ENCODE measurements at regions not wholly inside any gene's neighbourhood (a gene's known extent, or its start where the extent isn't known, plus 50 kb on each side); places are given as distances from the start of the nearest gene placed in this dataset.

- TF ChIP-seq EZH2phosphoT487 (IDR thresholded peaks at IDR 0.05; ENCODE audit: borderline replicate concordance, low read depth, low read length) = no peak
- TF ChIP-seq CTCF (conservative IDR thresholded peaks at IDR 0.05; ENCODE audit: low read length) = no peak
- no TSS peak for BruUV-seq (replicated peaks)
- no peaks in the 10 kb centered on the region for H3K4me1 ChIP-seq (ENCODE audit: insufficient read depth, low read length, poor library complexity, severe bottlenecking)
These were observed 188.0 kb upstream of the PGRMC2 start for GRCh38 chr4:128475597-128475996.

GRCh38 chr4:128471576-128471975 lies 184.0 kb upstream of the PGRMC2 start:
- ChIA-PET CTCF (ENCODE audit: unreplicated experiment) (no interaction called here), POLR2A (interaction anchor here (0.5 to 0.7 kb wide), 3 partner anchors 21 to 298 kb away, joined by 3 to 4 read pairs (median 3); no protein-coding TSS in a partner anchor)
- no peak overlapping the region for H3K27ac ChIP-seq (ENCODE audit: low read depth, low read length, poor library complexity, severe bottlenecking)
- H3K9me3 ChIP-seq (ENCODE audit: low read length) = no peaks in the 10 kb centered on the region
- no peaks in the 10 kb centered on the region for H3K4me1 ChIP-seq (ENCODE audit: insufficient read depth, low read length, poor library complexity, severe bottlenecking)
- no peaks in the 10 kb centered on the region for H3K79me2 ChIP-seq (ENCODE audit: insufficient read depth, low read depth, low read length)
- no peaks in the 10 kb centered on the region for H4K20me1 ChIP-seq (ENCODE audit: insufficient read depth, low read length)
- BruUV-seq (replicated peaks) = no TSS peak
- no peaks in the 10 kb centered on the region for H3K9me2 ChIP-seq (ENCODE audit: insufficient read depth, low read length)
- no peak overlapping the region for H3K4me2 ChIP-seq (ENCODE audit: low read length)
- no peak overlapping the region for H2AFZ ChIP-seq (ENCODE audit: low read length)
- intact Hi-C loops (cut with micrococcal nuclease; ENCODE audit: unreplicated experiment) = no loop called here
- H3K36me3 ChIP-seq (ENCODE audit: insufficient read depth, low read length) = no peaks in the 10 kb centered on the region
- no peak overlapping the region for H3K4me3 ChIP-seq (ENCODE audit: low read depth, low read length, poor library complexity, severe bottlenecking)
- DNase-seq (ENCODE audit: low spot score) = no peak
- no peak for TF ChIP-seq CTCF (conservative IDR thresholded peaks at IDR 0.05; ENCODE audit: low read length)
- no peak for TF ChIP-seq EZH2phosphoT487 (IDR thresholded peaks at IDR 0.05; ENCODE audit: borderline replicate concordance, low read depth, low read length)

More at GRCh38 chr4:128475597-128475996, 188.0 kb upstream of the PGRMC2 start:
- no peaks in the 10 kb centered on the region for H3K79me2 ChIP-seq (ENCODE audit: insufficient read depth, low read depth, low read length)
- H2AFZ ChIP-seq (ENCODE audit: low read length) = no peak overlapping the region
- no peaks in the 10 kb centered on the region for H3K36me3 ChIP-seq (ENCODE audit: insufficient read depth, low read length)
- no peak overlapping the region for H3K27ac ChIP-seq (ENCODE audit: low read depth, low read length, poor library complexity, severe bottlenecking)
- H3K4me2 ChIP-seq (ENCODE audit: low read length) = no peak overlapping the region
- intact Hi-C loops (cut with micrococcal nuclease; ENCODE audit: unreplicated experiment) = no loop called here
- H3K9me3 ChIP-seq (ENCODE audit: low read length) = no peaks in the 10 kb centered on the region
- POLR2A ChIA-PET = no interaction called here
- no peaks in the 10 kb centered on the region for H4K20me1 ChIP-seq (ENCODE audit: insufficient read depth, low read length)
- DNase-seq (ENCODE audit: low spot score) = no peak
- no peak overlapping the region for H3K4me3 ChIP-seq (ENCODE audit: low read depth, low read length, poor library complexity, severe bottlenecking)
- CTCF ChIA-PET (ENCODE audit: unreplicated experiment) = no interaction called here
- no peaks in the 10 kb centered on the region for H3K9me2 ChIP-seq (ENCODE audit: insufficient read depth, low read length)

- no peak overlapping the region for H3K4me2 ChIP-seq (ENCODE audit: low read length)
- H3K4me1 ChIP-seq (ENCODE audit: insufficient read depth, low read length, poor library complexity, severe bottlenecking) = no peaks in the 10 kb centered on the region
- H3K9me2 ChIP-seq (ENCODE audit: insufficient read depth, low read length) = no peaks in the 10 kb centered on the region
- H3K36me3 ChIP-seq (ENCODE audit: insufficient read depth, low read length) = no peaks in the 10 kb centered on the region
- no peak for DNase-seq (ENCODE audit: low spot score)
- no peaks in the 10 kb centered on the region for H4K20me1 ChIP-seq (ENCODE audit: insufficient read depth, low read length)
- no peak overlapping the region for H2AFZ ChIP-seq (ENCODE audit: low read length)
- ChIA-PET POLR2A (interaction anchor here (0.6 kb wide), 1 partner anchor 384 kb away, joined by 4 read pairs; no protein-coding TSS in a partner anchor), CTCF (ENCODE audit: unreplicated experiment) (no interaction called here)
- intact Hi-C loops (cut with micrococcal nuclease; ENCODE audit: unreplicated experiment) = no loop called here
- no peaks in the 10 kb centered on the region for H3K9me3 ChIP-seq (ENCODE audit: low read length)
- no peak overlapping the region for H3K4me3 ChIP-seq (ENCODE audit: low read depth, low read length, poor library complexity, severe bottlenecking)
- no peak overlapping the region for H3K27ac ChIP-seq (ENCODE audit: low read depth, low read length, poor library complexity, severe bottlenecking)
- BruUV-seq (replicated peaks) = no TSS peak
- TF ChIP-seq EZH2phosphoT487 (IDR thresholded peaks at IDR 0.05; ENCODE audit: borderline replicate concordance, low read depth, low read length) (no peak), CTCF (conservative IDR thresholded peaks at IDR 0.05; ENCODE audit: low read length) (no peak)
- H3K79me2 ChIP-seq (ENCODE audit: insufficient read depth, low read depth, low read length) = no peaks in the 10 kb centered on the region
These were observed 183.0 kb upstream of the PGRMC2 start for GRCh38 chr4:128470492-128471053.
